DMS53 (cell line): ENCODE measurements at regions not wholly inside any gene's neighbourhood (a gene's known extent, or its start where the extent isn't known, plus 50 kb on each side); places are given as distances from the start of the nearest gene placed in this dataset.
"Not testable (repeated sequence)": the region's sequence is repeated elsewhere in the genome, so short reads cannot be mapped to it uniquely, and the experiment has no call there.

Experiments
- DNase-seq: peaks from one replicate; lab custom pipeline; 2025; lab: John Stamatoyannopoulos, UW

DNA sequence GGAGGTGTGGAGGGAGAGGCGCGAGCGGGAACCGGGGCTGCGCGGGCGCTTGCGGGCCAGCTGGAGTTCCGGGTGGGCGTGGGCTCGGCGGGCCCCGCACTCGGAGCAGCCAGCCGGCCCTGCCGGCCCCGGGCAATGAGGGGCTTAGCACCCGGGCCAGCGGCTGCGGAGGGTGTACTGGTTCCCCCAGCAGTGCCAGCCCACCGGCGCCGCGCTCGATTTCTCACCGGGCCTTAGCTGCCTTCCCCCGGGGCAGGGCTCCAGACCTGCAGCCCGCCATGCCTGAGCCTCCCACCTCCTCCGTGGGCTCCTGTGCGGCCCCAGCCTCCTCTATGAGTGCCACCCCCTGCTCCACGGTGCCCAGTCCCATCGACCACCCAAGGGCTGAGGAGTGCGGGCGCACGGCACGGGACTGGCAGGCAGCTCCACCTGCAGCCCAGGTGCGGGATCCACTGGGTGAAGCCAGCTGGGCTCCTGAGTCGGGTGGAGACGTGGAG lies 141.4 kb downstream of the SPRY1 start:
- not testable (repeated sequence) for DNase-seq

DNA sequence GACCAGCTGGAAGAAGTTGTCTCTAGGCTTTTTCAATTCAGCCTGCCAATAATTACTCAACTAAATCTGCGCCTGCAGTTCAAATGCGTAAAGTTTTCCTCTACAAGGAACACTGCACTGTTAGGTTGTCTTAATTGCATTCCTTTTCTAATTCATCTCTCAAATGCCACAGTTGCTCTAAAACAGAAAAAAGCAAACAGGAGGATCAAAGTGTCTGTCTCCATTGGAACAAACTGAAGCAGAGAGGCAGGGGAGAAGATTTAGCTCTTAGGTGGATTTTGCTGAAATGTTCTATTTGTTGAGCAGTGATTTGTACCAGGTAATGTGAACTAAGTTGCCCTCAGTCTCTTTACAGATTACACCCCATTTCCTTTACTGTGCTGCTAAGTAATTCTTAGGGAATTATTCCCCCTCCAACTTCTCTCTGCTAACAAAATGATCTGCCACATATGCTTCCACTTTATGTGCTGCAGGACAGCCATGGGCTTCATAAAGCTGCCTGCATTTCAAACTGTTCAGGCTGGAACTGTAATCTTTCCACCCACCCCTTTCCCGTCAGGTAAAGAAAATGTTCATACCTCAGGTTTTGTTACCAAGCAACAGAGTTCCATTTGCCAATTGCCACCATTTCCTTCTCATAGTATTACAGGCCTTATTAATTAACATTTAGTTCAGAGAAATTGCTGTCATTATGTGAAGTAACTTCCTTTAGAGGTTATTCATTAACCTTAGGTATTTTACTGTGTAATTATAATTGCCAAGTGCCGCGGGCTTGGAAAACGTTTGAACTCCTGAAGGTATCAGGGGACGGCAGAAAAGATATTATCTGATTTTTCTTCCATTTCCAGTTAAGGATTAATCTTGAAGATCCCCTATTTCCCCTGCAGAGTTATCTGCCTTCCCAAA lies 149.3 kb downstream of the SPRY1 start:
- peak; percentile 64 for DNase-seq

DNA sequence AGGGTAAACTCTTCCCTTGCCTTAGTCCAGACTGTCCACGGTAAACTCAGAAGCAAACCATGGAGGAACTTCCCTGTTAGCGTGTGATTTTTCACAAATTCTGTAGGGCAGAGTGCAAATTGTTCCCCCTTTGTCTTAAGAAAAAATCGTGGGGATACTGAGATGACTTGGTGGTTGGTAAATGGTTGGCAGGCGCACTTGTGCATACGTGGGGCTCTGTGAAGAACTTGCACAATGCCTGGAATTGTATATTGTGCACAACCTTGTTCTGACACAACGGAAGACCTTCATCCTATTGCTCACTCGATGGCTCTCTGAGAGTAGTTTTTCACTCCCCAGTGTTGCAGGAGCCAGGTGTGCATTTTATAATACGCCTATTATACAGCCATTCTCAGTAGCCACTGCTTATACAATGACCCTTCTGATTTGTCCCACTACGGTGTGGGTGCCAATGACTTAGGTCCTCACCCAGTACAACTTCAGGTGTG lies 150.0 kb downstream of the SPRY1 start:
- DNase-seq: peak; percentile 71

DNA sequence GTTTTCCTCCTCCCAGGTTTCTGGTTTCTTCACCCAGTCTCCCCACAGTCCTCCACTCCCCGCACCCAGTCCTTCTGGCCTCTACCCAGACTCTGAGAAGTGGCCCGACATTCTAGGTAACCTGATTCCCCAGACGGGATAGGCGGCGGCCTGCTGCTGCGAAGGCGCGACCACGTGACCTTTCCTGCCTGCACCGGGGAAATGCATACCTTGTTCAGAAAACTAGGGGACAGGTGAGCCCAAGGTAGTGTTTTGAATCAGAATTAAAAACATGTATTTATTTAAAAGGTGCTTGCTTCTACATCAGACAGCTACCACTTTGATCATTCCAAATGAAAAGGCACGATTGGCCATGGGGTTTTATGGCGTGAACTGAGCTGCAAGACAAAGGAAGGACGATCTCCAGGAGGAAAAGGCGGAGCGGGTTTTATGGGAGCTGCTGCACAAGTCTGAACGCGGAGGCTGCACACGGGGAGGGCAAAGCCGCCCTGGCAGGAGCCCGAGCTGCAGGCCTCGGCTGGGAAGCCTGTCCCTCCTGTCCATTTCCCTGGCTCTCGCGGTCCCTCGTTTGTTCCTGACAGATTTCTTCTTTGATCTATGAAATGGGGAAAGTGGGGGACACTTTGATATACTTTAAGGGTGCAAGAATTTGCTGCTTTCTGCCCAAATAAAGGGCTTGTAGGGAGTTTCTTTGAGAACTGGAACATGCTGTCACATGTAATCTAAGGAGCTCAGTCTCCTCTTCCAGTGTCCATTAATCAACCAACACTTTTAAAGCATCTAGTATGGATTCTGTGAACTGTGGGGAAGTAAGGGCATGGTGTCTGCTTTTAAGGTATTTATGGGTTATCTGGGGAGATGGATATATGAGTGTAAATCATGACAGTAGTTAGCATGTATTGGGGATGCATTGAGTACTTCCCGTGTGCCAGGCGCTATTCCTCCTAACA lies 150.9 kb downstream of the SPRY1 start:
- peak; percentile 87 for DNase-seq

DNA sequence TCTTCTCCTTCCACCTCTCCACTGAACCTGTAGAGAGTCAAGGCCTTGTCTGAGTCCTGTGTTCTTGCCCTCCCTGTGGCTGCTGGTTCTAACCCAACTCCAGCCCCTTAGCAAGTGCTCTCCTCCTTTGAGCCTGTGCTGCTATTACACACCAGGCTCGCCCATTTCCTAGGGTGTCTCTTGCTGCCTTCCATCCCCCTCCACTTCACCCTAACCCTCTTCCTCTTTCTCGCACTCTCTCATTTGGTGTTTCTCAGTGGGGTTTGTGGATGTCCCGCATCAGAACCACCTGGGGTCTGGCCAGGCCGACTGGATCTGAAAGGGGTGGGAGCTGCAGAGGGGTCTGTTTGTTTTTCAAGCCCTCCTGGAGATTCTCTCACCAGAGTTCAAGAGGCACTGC lies 156.7 kb downstream of the SPRY1 start:
- no peak for DNase-seq

DNA sequence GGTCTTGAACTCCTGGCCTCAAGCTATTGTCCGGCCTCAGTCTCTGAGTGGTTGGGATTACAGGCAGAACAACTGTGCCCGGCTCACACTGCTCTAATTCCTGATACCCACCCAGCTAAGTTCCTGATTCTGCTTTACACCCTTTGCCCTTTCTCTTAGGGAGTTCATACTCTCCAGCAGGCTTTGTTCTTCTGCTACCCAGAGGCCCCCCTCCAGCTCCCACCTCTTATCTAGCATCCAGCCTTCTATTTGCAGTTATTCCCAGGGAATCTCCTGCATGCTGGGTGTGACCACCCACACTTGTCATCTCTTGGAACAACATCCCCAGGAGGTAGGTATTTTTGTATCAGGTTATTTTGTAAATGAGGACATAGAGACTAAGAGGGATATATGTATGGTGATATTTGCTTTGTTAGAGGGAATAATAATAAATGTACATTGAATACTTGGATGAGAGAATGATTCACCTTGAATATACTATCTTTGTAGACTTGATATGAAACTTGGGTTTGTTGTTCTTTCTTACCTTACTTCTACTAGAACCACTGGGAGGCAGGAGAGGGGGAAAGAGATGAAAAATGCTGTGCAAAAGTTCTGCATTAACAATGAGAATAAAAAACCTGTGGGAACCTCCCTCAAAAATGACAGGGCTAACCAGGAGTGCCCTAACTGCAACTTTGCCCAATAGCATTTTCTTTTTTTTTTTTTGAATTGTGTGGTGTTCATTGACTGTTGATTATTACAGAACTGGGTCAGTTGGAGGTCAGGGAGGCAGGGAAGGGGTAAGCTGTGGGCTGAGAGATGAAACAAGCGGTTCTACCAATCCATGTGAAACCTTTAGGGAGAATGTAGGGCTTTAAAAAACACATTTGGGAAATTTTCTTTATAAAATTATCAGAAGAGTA lies 157.4 kb downstream of the SPRY1 start:
- DNase-seq: no peak

DNA sequence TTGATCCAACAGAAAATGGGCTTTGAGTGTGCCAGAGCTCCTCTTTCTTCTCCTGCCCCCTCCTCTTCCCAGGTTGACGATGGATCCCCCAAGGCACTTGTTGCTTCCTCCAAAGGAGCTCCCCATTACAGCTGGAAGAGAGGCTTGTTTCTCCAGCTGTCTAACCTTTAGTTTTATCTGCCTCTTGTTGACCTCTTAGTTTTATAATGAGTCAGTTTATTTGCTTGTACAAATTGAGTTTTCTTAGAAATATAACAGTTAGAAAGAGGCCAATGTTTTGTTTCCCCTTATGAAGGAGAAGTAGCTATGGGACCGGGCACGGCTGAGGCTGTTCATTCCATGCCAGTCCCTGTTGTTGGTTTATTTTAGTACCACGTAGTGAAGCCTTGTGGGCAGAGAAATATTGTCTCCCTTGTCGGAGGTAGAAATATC lies 158.2 kb downstream of the SPRY1 start:
- peak; percentile 50 for DNase-seq

DNA sequence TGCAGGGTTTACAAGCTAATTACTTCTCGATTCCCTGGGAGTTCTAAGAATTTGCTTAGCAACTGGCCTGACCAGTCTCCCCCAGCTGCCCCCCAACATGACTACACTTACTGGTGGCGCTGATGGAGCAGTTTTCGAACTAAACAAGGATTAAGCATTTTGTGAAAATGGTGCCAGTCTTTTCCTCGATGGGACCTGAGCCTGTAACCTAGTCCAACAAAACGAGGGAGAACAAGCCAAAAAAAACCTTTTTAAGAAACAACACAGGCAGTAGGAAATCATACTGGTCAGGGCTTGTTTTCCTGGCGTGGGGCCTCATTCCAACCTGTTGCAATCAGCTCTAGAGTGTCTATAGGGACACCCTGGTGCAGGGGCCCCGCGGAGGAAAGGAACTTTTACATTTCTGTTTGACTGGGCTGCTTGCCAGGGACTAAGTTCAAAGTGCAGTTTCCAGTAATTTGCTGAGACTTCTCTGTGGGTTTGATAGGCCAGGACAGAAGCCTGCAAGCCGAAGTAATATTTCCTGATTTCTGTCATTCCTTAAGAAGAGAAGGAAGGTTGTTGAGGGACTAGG lies 158.7 kb downstream of the SPRY1 start:
- DNase-seq: peak; percentile 87

DNA sequence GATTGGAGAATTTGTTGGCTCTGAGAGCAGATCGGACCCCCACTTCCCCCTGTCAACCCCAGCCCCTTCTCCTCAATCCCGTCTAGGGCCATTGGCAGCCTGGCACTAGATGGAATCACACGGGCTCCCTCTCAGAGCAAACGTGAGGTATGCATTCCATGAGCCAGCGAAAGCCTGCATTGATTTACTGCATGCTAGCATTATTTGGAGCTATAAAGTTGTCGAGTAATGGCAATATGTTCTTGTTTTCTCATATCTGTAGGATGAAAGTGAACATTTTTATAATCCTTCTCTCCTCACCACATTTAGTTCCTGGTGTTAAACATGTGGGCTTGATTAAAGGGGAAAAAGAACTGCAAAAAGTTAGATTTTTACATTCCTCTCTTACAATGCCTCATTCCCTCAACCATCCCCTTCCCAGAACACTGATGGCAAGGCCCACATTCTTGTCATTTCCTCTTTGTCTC lies 159.2 kb downstream of the SPRY1 start:
- peak; percentile 62 for DNase-seq

DNA sequence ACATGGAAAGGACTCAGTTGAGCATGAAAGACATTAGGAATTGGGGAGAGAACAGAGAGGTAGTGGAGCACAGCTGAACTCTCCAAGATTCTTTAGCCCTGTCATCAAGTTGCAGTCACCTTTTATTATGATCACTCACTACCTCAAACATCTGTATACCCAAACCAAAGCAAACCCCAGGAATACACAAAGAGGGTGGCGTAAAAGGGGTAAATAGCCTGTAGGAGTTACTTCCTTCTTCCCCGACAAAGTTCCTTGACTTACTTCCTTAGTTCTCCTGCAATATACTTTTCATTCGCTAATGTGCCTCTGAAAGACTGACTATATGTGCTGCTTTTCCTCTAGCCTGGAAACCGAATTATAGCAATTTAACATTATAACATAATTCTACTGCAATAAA lies 159.9 kb downstream of the SPRY1 start:
- DNase-seq: no peak

DNA sequence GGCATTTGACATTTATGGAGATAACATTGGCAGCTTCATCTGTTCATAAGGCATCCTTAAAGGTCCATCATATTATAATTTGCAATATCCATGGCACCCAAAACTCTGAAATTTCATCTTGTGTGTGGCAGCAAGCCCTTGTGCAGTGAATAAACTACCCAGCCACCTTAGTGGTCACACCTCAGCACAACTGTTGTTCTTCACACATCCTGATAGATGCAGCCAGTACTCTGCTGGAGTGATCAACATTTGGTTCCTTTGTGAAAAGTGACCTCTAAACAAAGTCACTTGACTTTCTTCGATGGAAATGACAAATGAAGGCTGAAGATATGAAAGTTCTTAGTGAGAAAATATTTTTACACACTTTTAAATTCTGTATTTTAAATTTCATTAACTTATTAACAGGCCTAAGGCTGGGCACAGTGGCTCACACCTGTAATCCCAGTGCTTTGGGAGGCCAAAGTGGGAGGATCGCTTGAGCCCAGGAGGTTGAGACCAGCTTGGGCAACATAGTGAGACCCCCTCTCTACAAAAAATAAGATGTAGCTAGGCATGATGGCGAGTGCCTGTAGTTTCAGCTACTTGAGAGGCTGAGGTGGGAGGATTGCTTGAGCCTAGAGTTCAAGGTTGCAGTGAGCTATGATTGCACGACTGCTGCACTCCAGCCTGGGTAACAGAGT lies 161.4 kb downstream of the SPRY1 start:
- DNase-seq: no peak

DNA sequence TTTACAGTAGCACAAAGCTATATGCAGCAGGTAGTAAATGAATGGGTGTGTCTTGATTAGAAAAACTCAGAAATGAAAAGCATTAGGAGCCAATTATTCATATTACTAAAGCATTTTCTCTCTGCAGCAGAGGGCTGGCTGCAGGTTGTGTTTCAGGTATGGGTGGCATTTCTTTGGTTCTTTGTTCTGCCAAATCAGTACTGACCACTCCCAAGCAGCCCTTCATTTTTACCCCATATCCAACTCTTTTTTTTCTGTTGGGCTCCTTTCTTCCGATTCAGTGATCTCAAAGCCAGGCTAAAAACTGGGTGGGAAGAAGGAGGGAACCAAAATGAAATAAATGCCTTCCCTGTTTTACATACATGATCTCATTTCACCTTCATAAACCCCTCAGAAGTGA lies 162.3 kb downstream of the SPRY1 start:
- DNase-seq: no peak

DNA sequence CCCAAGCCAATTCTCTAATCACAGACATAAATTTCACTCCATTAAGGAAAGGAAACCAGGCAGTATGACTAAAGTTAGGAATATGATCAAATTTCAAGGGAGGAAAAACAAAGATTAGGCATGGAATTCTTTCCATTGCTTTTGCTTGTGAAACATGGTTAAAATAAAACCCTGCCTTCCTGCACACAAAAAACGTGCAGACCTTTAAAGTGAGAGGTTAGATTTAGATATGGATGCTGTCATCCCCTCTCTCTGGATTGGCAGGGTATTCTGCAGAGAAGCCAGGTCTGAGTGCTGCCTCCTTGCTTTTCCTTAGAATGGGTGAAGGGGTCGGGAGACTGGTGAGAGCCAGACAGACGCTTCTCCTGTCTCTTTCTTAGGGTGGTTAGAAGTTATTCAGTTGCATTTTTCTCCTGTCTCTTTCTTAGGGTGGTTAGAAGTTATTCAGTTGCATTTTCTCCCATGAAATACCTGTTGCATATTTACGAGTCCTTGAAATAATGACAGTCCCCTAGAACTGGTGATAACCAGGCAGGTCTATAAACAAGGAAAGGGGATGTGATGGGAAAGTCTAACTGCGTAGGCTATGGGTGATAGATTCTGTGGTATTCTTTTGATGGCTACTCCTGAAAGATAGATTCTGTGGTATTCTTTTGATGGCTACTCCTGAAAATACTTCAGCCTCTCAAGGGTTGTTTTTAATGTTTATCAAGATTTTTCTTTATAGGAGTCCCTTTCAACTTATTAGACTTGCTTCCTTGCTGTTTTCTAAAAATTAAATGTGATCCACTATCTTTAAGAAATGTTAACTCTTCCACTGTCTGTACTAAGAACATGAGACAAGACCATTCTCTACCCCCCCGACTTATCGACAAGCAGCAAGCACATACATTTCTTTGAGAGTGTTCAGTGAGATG lies 163.6 kb downstream of the SPRY1 start:
- DNase-seq: no peak

DNA sequence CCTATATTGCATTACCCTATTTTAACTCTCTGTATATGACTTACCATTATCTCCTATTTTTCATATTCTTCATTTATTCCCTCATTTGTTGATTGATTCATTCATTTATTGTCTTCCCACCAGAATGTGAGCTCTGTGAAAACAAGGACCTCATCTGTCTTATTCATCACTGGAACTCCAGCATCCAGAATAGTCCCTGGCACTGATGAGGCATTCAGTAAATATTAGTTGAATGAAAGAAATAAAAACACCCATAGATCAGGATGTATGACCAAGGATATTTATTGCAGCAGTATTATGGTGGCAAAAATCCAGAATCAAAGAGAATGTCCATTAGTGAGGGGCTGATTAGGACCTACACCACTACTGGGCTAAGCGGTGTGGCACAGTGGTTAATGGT lies 164.9 kb downstream of the SPRY1 start:
- peak; percentile 6 for DNase-seq

DNA sequence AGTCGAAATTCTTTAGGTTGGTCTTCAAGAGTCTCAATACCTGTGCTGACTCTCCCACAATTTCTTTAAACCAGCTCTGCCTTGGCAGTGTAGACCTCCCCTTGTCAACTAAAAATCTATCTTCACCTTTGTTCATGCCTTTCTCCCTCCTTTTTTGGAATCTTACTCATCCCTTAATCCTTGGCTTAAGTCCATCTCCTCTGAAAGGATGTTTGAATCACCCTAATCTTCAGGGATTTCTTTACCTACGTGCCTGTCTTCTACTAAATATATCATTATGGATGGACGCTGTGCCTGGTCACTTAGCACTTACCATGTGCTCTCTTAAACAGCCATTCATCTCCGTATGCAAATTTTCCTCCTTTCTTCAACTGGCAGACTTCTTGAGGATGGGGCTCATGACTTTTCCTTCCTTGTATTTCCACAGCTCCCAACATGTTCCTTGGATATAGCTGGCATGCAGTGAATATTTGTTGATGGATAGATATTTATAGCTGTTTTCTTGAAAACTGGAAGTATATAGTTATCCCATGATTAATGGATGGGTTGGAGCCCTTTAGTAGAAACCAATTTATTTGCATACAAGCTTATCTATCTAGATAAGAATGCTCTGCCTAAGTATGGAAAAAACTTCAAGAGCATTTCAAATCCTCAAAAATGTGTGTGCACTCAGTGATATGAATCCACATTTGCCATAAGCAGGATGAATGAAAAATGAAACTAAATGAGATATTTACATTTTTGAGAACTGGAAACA lies 166.6 kb downstream of the SPRY1 start:
- DNase-seq: no peak

DNA sequence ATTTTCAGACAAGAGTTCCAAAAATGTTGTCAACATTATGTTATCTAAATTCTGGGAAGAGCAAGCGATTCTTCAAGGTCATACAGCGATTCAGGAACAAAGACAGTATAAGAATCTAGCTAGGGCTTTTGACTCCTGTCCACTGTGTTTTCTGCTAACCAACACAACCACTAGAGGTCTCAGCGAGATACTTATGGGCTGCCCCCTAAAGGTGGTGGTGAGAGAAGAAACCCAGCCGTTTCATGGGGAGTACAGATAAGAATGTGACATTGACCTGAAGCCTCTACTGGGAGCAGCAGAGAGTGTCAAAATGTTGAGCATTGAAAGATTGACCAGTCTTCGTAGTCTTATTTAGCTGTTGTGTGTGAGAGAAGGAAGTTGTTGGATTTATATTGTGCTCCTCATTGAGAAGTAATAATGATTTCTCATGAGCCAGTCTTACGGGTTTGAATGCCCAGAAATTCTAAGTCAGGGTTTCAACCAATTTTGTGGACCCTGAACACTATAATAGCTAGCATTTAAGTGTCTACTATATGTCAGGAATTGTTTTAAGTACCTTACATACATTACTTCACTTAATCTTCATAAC lies 168.3 kb downstream of the SPRY1 start:
- peak; percentile 89 for DNase-seq

DNA sequence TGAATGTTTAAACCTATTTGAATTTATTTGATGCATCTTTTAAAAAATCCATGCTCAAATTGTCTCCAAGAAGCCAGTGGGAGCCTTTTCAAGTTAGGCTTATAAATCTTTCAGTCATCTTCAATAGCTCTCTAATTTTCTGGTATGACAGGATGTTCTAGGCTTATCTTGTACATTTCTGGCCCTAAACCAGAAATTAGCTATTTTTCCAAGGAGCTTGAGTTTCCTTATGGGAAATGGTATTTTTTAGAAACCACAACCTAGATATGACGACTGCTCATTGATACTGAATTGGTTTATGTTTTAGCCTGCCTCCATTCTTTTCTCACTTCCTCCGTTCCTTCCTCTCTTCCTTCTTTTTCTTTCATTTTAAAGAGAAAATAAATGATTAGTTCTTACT lies 172.3 kb downstream of the SPRY1 start:
- no peak for DNase-seq

DNA sequence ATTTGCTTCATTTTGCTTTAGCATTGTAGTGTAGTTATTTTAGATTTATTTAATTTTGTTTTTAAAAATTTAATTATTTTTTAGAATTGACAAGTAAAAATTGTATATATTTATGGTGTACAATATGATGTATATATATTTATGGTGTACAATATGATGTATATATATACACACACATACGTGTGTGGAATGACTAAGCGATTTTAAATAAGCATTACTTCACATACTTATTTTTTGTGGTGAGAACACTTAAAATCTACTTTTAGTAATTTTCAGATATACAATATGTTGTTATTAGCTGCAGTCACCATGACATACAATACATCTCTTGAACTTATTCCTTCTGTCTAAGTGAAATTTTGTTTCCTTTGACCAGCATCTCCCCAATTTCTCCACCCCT lies 172.9 kb downstream of the SPRY1 start:
- no peak for DNase-seq
